Keratinocyte (primary cell): ENCODE measurements at regions not wholly inside any gene's neighbourhood (a gene's known extent, or its start where the extent isn't known, plus 50 kb on each side); places are given as distances from the start of the nearest gene placed in this dataset.

Source experiments
- CTCF ChIP-seq, 3 experiments: IDR thresholded peaks in 1 of 3; conservative IDR thresholded peaks in 1 of 3; optimal IDR thresholded peaks in 1 of 3; 2 replicates in 2 of 3; 3 replicates in 1 of 3; pipeline versions ENCODE3 to v1.5.1; 2011; ENCODE audit warnings: low read length in 3 of 3, mild to moderate bottlenecking in 3 of 3, moderate library complexity in 2 of 3, control low read depth in 1 of 3, inconsistent platforms in 1 of 3; ENCODE audit not compliant: insufficient read depth in 2 of 3; ENCODE audit errors: extremely low read depth in 1 of 3
- EZH2 ChIP-seq: IDR thresholded peaks from one replicate; pipeline ENCODE4 v1.6.1; 2012; ENCODE audit warnings: inconsistent platforms, mild to moderate bottlenecking, low read length, moderate library complexity

DNA sequence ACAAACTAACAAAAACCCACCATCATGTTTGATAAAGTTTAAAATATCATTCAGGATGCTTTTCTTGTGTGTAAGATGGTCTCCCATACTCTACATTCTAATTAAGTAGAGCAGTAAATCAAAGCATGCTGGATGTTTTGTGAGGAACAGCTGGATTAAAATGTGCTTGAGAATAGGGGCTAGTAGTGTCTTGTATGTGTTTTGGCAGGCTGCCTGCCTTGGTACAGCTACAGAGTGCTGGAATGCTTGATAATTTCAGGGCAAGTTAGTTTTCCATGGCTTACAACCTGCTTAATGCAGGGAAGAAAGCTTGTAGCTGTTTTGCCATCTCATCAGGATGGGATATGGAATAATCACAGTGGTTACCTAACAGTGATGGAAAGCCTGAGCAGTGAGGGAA lies 636.6 kb upstream of the MMS22L start:
- TF ChIP-seq CTCF (optimal IDR thresholded peaks at IDR 0.05 in 1 of 3, IDR thresholded peaks at IDR 0.05 in 1 of 3, conservative IDR thresholded peaks at IDR 0.05 in 1 of 3; ENCODE audit: extremely low read depth in 1 of 3, insufficient read depth in 2 of 3, low read length in 3 of 3), result no peak
- no peak for TF ChIP-seq EZH2
